K562 (cell line): ENCODE measurements at regions not wholly inside any gene's neighbourhood (a gene's known extent, or its start where the extent isn't known, plus 50 kb on each side); places are given as distances from the start of the nearest gene placed in this dataset.

ENCODE experiments used
- ATAC-seq: fragments of 200-7000 bp; cut with Tn5 transposase; 3 replicates; pipeline ENCODE4 v1.9.1; 2020; ENCODE audit warnings: moderate library complexity
- BruUV-seq: library from RNA; stranded (reverse); fragments of 400-500 nt; replicated peaks from 2 replicates; lab custom pipeline; 2021; lab: Mats Ljungman, UMichigan
- CTCF ChIA-PET: fragments of 300-600 bp; formaldehyde crosslinking; extraction: SDS; loops from one replicate; lab custom pipeline; 2021; ENCODE audit warnings: low intra/inter-chr PET ratio; lab: Yijun Ruan, JAX
- POLR2A ChIA-PET: fragments of 300-600, 350-650 bp; sonication (Branson Sonifier 250); formaldehyde crosslinking; extraction: SDS; loops from one replicate; lab custom pipeline; 2021; ENCODE audit warnings: antibody characterized with exemption, inconsistent platforms; lab: Yijun Ruan, JAX
- DNase-seq, 4 experiments: peaks; one replicate each; pipeline versions ENCODE4 v3.0.0 to v3.0.0-alpha.2; 2011 to 2018; ENCODE audit warnings: low spot score in 3 of 4, mixed read lengths in 3 of 4; ENCODE audit errors: extremely low read depth in 1 of 4
- FAIRE-seq: peaks from 2 replicates; lab custom pipeline; 2011; peaks lifted over from hg19 to GRCh38; lab: Jason Lieb, UNC
- H2AFZ ChIP-seq: 2 replicates; pipeline ENCODE4 v1.6.0; 2011; ENCODE audit warnings: low read depth, low read length, control low read depth, inconsistent platforms
- H3K27ac ChIP-seq: fragments of 200-600 bp; 3 replicates; pipeline ENCODE4 v1.8.0; 2011; ENCODE audit warnings: low read depth, mild to moderate bottlenecking, control low read depth, inconsistent platforms, low read length, moderate library complexity, mixed read lengths; ENCODE audit errors: extremely low read depth
- H3K27me3 ChIP-seq, 2 experiments: fragments of 300-600 bp in 1 of 2; 2 replicates in 1 of 2; 3 replicates in 1 of 2; pipeline versions ENCODE4 v1.6.0 to v1.8.0; 2011; ENCODE audit warnings: inconsistent platforms in 2 of 2, low read length in 2 of 2, mild to moderate bottlenecking in 1 of 2, mixed read lengths in 1 of 2, moderate library complexity in 1 of 2; ENCODE audit not compliant: control insufficient read depth in 2 of 2, insufficient read depth in 2 of 2
- H3K36me3 ChIP-seq: fragments of 300-600 bp; 3 replicates; pipeline ENCODE4 v1.8.0; 2011; ENCODE audit warnings: mild to moderate bottlenecking, low read length, inconsistent platforms; ENCODE audit not compliant: control insufficient read depth, insufficient read depth
- H3K4me1 ChIP-seq, 2 experiments: fragments of 200-600 bp in 1 of 2; replicated peaks in 1 of 2; 2 replicates in 1 of 2; 3 replicates in 1 of 2; pipeline versions ENCODE4 v1.5.1 to v1.8.0; 2011; ENCODE audit warnings: inconsistent platforms in 2 of 2, low read length in 2 of 2, mild to moderate bottlenecking in 1 of 2, mixed read lengths in 1 of 2, moderate library complexity in 1 of 2; ENCODE audit not compliant: control insufficient read depth in 2 of 2, insufficient read depth in 2 of 2
- H3K4me2 ChIP-seq: 2 replicates; pipeline ENCODE4 v1.6.1; 2011; ENCODE audit warnings: low read length, control low read depth, inconsistent platforms, mixed read lengths; ENCODE audit not compliant: insufficient read depth
- H3K4me3 ChIP-seq: fragments of 200-600 bp; sonication (generic), shearing (Covaris generic); 2 replicates; pipeline ENCODE4 v1.5.1; 2016; ENCODE audit warnings: control low read depth, inconsistent platforms
- H3K79me2 ChIP-seq: fragments of 200-600 bp; 3 replicates; pipeline ENCODE4 v1.8.0; 2011; ENCODE audit warnings: low read length, inconsistent platforms; ENCODE audit not compliant: control insufficient read depth, insufficient read depth
- H3K9ac ChIP-seq, 2 experiments: 2 replicates each; pipeline versions ENCODE4 v1.6.0 to v1.6.1; 2011; ENCODE audit warnings: low read depth in 2 of 2, low read length in 2 of 2, control low read depth in 1 of 2, inconsistent platforms in 1 of 2, mild to moderate bottlenecking in 1 of 2, mixed read lengths in 1 of 2; ENCODE audit not compliant: insufficient read depth in 1 of 2
- H3K9me1 ChIP-seq: one replicate; pipeline ENCODE4 v1.6.0; 2011; ENCODE audit warnings: inconsistent platforms, mild to moderate bottlenecking, low read length, moderate library complexity; ENCODE audit not compliant: control insufficient read depth, insufficient read depth
- H3K9me3 ChIP-seq: replicated peaks from 2 replicates; pipeline ENCODE4 v1.5.1; 2011; ENCODE audit warnings: low read depth, low read length, inconsistent platforms; ENCODE audit not compliant: control insufficient read depth, insufficient read depth
- H4K20me1 ChIP-seq: replicated peaks from 2 replicates; pipeline ENCODE4 v1.6.1; 2011; ENCODE audit warnings: low read length, inconsistent platforms, mixed read lengths; ENCODE audit not compliant: control insufficient read depth, insufficient read depth
- CCAR2 ChIP-seq: fragments of 200-400 bp; formaldehyde crosslinking; IDR thresholded peaks from 2 replicates; pipeline ENCODE4 v1.6.1; 2017; ENCODE audit warnings: mild to moderate bottlenecking, low read depth, low read length
- CUX1 ChIP-seq: fragments of 200-800 bp; sonication (Bioruptor generic); IDR thresholded peaks from 2 replicates; pipeline ENCODE4 v1.6.1; 2016; ENCODE audit warnings: missing genetic modification characterization, missing compliant biosample characterization
- NFIX ChIP-seq: fragments of 250-450 bp; sonication (Bioruptor Pico); IDR thresholded peaks from 2 replicates; pipeline ENCODE4 v1.4.0; 2020; ENCODE audit warnings: low read depth, mild to moderate bottlenecking, moderate library complexity
- PTRF ChIP-seq: fragments of 450-650 bp; IDR thresholded peaks from 2 replicates; pipeline ENCODE4 v1.6.1; 2016; ENCODE audit warnings: mild to moderate bottlenecking, missing genetic modification characterization, missing compliant biosample characterization
- SIRT6 ChIP-seq: IDR thresholded peaks from one replicate; pipeline ENCODE4 v1.6.1; 2012; ENCODE audit warnings: low read depth, mild to moderate bottlenecking, control low read depth, inconsistent platforms, low read length, moderate library complexity
- ZBTB33 ChIP-seq: sonication (generic); formaldehyde crosslinking; IDR thresholded peaks from 2 replicates; pipeline ENCODE4 v1.8.1; 2023; ENCODE audit warnings: mild to moderate bottlenecking, missing genetic modification reagents
- ZNF316 ChIP-seq: fragments of 450-650 bp; IDR thresholded peaks from 2 replicates; pipeline ENCODE4 v1.6.1; 2016
- WGBS: fragments of 100-300 bp; shearing (Covaris generic); methylation state at CpG from one replicate; pipeline ENCODE4 v1.1.6; 2016; ENCODE audit warnings: low coverage, mixed read lengths; ENCODE audit not compliant: insufficient coverage; ENCODE audit errors: missing lambda C conversion rate; 5-methylcytosine and 5-hydroxymethylcytosine counted together
- in situ Hi-C: fragments of 300-500 bp; cut with MboI; formaldehyde crosslinking; loops from 4 replicates; pipeline ENCODE4 v1.15.0; 2018; ENCODE audit warnings: inconsistent platforms, mixed read lengths
- intact Hi-C: fragments of 100-400 bp; cut with micrococcal nuclease; formaldehyde crosslinking; loops from 2 replicates; pipeline ENCODE4 v1.14.2; 2022

GRCh38 chr4:41324861-41325260 is 68.1 kb downstream of the UCHL1 start:
- 3% methylated on average over 6 of the region's 6 CpGs for WGBS
- no peak for DNase-seq
- Histone ChIP-seq H3K36me3 (no peaks in the 10 kb centered on the region), H3K4me2 (no peak overlapping the region), H3K79me2 (no peaks in the 10 kb centered on the region), H3K9me1 (no peaks in the 10 kb centered on the region), H3K27me3 (no peaks in the 10 kb centered on the region), H4K20me1 (no peaks in the 10 kb centered on the region), H3K9me3 (no peaks in the 10 kb centered on the region), H3K9ac (no peak overlapping the region), H3K27ac (no peak overlapping the region), H3K4me1 (no peaks in the 10 kb centered on the region), H2AFZ (no peak overlapping the region), H3K4me3 (no peak overlapping the region)
- no peak for TF ChIP-seq NFIX (CRISPR knock-in tag)
- ChIA-PET CTCF (no interaction called here), POLR2A (no interaction called here)
- FAIRE-seq: no peak
- no peak for ATAC-seq
- no TSS peak for BruUV-seq
- intact Hi-C loops (no loop called here), in situ Hi-C loops (no loop called here)

- intact Hi-C loops: no loop called here
- no peak overlapping the region for H3K27ac ChIP-seq
- TF ChIP-seq ZNF316: no peak
- no peak for TF ChIP-seq ZBTB33 (CRISPR knock-in tag)
- TF ChIP-seq PTRF: no peak
- no peak for TF ChIP-seq CCAR2
- TF ChIP-seq SIRT6: no peak
- no peak for TF ChIP-seq CUX1 (CRISPR knock-in tag)
Observed at GRCh38 chr4:41325901-41326300, 69.2 kb downstream of the UCHL1 start.

More at GRCh38 chr4:41325901-41326300, 69.2 kb downstream of the UCHL1 start:
- Histone ChIP-seq H3K4me2 (no peak overlapping the region), H3K4me1 (no peaks in the 10 kb centered on the region), H3K4me3 (no peak overlapping the region), H3K9me1 (no peaks in the 10 kb centered on the region), H2AFZ (no peak overlapping the region), H3K27me3 (no peaks in the 10 kb centered on the region), H4K20me1 (no peaks in the 10 kb centered on the region), H3K79me2 (no peaks in the 10 kb centered on the region), H3K9ac (no peak overlapping the region), H3K9me3 (no peaks in the 10 kb centered on the region), H3K36me3 (no peaks in the 10 kb centered on the region)
- ATAC-seq: no peak
- FAIRE-seq: no peak
- in situ Hi-C loops: no loop called here
- no peak for DNase-seq
- BruUV-seq: no TSS peak
- POLR2A ChIA-PET: no interaction called here
- CTCF ChIA-PET: no interaction called here
